ENCODE measurements at regions not wholly inside any gene's neighbourhood (a gene's known extent, or its start where the extent isn't known, plus 50 kb on each side); places are given as distances from the start of the nearest gene placed in this dataset.
"Not testable (repeated sequence)": the region's sequence is repeated elsewhere in the genome, so short reads cannot be mapped to it uniquely, and the experiment has no call there.

DNA sequence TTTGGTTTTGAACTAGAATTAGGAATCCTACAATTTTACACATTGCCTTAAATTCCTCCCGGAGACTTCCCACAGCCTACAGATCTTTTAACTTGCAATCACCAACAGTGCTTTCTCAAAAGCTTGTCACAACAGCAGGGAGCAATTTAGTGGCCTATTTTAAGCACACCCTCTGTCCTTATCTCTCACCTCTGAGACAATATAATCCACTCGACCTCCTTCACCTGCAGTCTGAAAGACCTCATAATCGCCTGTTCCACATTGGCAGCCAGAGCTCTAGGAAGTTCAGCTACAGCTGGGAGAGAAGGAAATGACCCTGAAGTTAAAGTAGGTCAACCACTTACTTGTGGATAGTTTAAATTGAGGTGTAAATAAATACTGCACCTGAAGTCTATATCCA, 249.7 kb upstream of the DLGAP1 start:
- DNase-seq (ENCODE audit: low spot score): no peak
- WGBS: 29% methylated on average over 3 of the region's 3 CpGs
- Histone ChIP-seq H3K4me1 (ENCODE audit: control insufficient read depth in 4 of 4, insufficient read depth in 4 of 4, low read length in 3 of 4) (no peaks in the 10 kb centered on the region), H3K27ac (ENCODE audit: low read depth in 1 of 2, low read length in 2 of 2) (no peak overlapping the region), H3K4me3 (ENCODE audit: low read depth in 1 of 3, low read length in 3 of 3) (no peak overlapping the region), H3K9me3 (ENCODE audit: control insufficient read depth in 4 of 4, low read length in 3 of 4) (no peaks in the 10 kb centered on the region), H3K9ac (ENCODE audit: low read depth in 1 of 2, low read length in 2 of 2) (no peak overlapping the region), H3K36me3 (ENCODE audit: control insufficient read depth in 4 of 4, insufficient read depth in 3 of 4, low read depth in 1 of 4, low read length in 3 of 4) (no peaks in the 10 kb centered on the region), H3K27me3 (ENCODE audit: control insufficient read depth in 4 of 4, insufficient read depth in 4 of 4, low read length in 3 of 4) (no peaks in the 10 kb centered on the region)
- TF ChIP-seq, protein P1, sequence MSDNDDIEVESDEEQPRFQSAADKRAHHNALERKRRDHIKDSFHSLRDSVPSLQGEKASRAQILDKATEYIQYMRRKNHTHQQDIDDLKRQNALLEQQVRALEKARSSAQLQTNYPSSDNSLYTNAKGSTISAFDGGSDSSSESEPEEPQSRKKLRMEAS (IDR thresholded peaks at IDR 0.05): no peak
- no peak for TF ChIP-seq JUND (IDR thresholded peaks at IDR 0.05)
- TF ChIP-seq FOXA2 (IDR thresholded peaks at IDR 0.05): no peak
- TF ChIP-seq, protein P2, sequence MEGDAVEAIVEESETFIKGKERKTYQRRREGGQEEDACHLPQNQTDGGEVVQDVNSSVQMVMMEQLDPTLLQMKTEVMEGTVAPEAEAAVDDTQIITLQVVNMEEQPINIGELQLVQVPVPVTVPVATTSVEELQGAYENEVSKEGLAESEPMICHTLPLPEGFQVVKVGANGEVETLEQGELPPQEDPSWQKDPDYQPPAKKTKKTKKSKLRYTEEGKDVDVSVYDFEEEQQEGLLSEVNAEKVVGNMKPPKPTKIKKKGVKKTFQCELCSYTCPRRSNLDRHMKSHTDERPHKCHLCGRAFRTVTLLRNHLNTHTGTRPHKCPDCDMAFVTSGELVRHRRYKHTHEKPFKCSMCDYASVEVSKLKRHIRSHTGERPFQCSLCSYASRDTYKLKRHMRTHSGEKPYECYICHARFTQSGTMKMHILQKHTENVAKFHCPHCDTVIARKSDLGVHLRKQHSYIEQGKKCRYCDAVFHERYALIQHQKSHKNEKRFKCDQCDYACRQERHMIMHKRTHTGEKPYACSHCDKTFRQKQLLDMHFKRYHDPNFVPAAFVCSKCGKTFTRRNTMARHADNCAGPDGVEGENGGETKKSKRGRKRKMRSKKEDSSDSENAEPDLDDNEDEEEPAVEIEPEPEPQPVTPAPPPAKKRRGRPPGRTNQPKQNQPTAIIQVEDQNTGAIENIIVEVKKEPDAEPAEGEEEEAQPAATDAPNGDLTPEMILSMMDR (IDR thresholded peaks at IDR 0.05; ENCODE audit: low read depth, low read length, missing input control): no peak
- no peak for TF ChIP-seq TAF1 (conservative IDR thresholded peaks at IDR 0.05)
- no peak for TF ChIP-seq EGR1 (IDR thresholded peaks at IDR 0.05; ENCODE audit: low read depth in 2 of 2)
- TF ChIP-seq GABPA (IDR thresholded peaks at IDR 0.05 in 1 of 2, conservative IDR thresholded peaks at IDR 0.05 in 1 of 2): no peak
- TF ChIP-seq, protein P3, sequence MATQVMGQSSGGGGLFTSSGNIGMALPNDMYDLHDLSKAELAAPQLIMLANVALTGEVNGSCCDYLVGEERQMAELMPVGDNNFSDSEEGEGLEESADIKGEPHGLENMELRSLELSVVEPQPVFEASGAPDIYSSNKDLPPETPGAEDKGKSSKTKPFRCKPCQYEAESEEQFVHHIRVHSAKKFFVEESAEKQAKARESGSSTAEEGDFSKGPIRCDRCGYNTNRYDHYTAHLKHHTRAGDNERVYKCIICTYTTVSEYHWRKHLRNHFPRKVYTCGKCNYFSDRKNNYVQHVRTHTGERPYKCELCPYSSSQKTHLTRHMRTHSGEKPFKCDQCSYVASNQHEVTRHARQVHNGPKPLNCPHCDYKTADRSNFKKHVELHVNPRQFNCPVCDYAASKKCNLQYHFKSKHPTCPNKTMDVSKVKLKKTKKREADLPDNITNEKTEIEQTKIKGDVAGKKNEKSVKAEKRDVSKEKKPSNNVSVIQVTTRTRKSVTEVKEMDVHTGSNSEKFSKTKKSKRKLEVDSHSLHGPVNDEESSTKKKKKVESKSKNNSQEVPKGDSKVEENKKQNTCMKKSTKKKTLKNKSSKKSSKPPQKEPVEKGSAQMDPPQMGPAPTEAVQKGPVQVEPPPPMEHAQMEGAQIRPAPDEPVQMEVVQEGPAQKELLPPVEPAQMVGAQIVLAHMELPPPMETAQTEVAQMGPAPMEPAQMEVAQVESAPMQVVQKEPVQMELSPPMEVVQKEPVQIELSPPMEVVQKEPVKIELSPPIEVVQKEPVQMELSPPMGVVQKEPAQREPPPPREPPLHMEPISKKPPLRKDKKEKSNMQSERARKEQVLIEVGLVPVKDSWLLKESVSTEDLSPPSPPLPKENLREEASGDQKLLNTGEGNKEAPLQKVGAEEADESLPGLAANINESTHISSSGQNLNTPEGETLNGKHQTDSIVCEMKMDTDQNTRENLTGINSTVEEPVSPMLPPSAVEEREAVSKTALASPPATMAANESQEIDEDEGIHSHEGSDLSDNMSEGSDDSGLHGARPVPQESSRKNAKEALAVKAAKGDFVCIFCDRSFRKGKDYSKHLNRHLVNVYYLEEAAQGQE (IDR thresholded peaks at IDR 0.05): no peak
- no peak for TF ChIP-seq NR2F2 (IDR thresholded peaks at IDR 0.05)
- TF ChIP-seq, protein P4, sequence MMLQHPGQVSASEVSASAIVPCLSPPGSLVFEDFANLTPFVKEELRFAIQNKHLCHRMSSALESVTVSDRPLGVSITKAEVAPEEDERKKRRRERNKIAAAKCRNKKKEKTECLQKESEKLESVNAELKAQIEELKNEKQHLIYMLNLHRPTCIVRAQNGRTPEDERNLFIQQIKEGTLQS (IDR thresholded peaks at IDR 0.05): no peak
- TF ChIP-seq SP1 (IDR thresholded peaks at IDR 0.05): no peak
- TF ChIP-seq HNF4A (conservative IDR thresholded peaks at IDR 0.05): no peak

DNA sequence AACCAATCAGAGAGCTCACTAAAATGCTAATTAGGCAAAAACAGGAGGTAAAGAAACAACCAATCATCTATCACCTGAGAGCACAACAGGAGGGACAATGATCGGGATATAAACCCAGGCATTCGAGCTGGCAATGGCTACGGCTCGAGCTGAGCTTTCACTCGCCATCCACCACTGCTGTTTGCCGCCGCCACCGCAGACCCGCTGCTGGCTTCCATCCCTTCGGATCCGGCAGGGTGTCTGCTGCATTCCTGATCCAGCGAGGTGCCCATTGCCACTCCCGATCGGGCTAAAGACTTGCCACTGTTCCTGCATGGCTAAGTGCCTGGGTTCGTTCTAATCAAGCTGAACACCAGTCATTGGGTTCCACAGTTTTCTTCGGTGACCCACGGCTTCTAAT, 236.7 kb upstream of the DLGAP1 start:
- no peak for DNase-seq (ENCODE audit: low spot score)
- no peaks in the 10 kb centered on the region for H3K36me3 ChIP-seq (ENCODE audit: control insufficient read depth in 4 of 4, insufficient read depth in 3 of 4, low read depth in 1 of 4, low read length in 3 of 4)
- H3K27me3 ChIP-seq (ENCODE audit: control insufficient read depth in 4 of 4, insufficient read depth in 4 of 4, low read length in 3 of 4): no peaks in the 10 kb centered on the region
- TF ChIP-seq GABPA (IDR thresholded peaks at IDR 0.05 in 1 of 2, conservative IDR thresholded peaks at IDR 0.05 in 1 of 2) (no peak), SP1 (IDR thresholded peaks at IDR 0.05) (no peak), FOXA1 (IDR thresholded peaks at IDR 0.05) (no peak), RAD21 (IDR thresholded peaks at IDR 0.05) (no peak)
- TF ChIP-seq, protein P4 (IDR thresholded peaks at IDR 0.05): no peak
- TF ChIP-seq, protein P3 (IDR thresholded peaks at IDR 0.05): no peak
- H3K9ac ChIP-seq (ENCODE audit: low read depth in 1 of 2, low read length in 2 of 2): no peak overlapping the region
- no peaks in the 10 kb centered on the region for H3K4me1 ChIP-seq (ENCODE audit: control insufficient read depth in 4 of 4, insufficient read depth in 4 of 4, low read length in 3 of 4)
- no peak overlapping the region for H3K27ac ChIP-seq (ENCODE audit: low read depth in 1 of 2, low read length in 2 of 2)
- H3K4me3 ChIP-seq (ENCODE audit: low read depth in 1 of 3, low read length in 3 of 3): no peak overlapping the region
- 88% methylated on average over 17 of the region's 17 CpGs for WGBS
- H3K9me3 ChIP-seq (ENCODE audit: control insufficient read depth in 4 of 4, low read length in 3 of 4): peaks cover 0 to 8% (median under 1%) of the 10 kb centered on the region in 4 donors

DNA sequence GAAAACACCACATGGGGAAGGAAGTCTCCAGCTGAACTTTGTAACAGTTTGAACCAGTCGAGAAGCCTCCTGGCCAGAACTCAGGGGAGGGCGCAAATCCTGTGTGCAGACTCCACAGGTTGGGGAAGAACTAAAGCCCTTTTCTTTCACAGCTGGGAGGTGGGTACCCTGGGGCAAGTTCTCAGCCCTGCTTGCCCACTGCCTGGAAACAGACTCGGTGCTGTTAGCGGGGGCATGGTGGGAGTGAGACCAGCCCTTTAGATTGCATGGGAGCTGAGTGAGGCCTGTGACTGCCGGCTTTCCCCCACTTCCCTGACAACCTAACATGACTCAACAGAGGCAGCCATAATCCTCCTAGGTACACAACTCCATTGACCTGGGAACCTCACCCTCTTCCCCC, 223.6 kb upstream of the DLGAP1 start:
- not testable (repeated sequence) for H3K36me3 ChIP-seq (ENCODE audit: control insufficient read depth in 4 of 4, insufficient read depth in 3 of 4, low read depth in 1 of 4, low read length in 3 of 4); H3K9ac ChIP-seq (ENCODE audit: low read depth in 1 of 2, low read length in 2 of 2); H3K9me3 ChIP-seq (ENCODE audit: control insufficient read depth in 4 of 4, low read length in 3 of 4); H3K4me3 ChIP-seq (ENCODE audit: low read depth in 1 of 3, low read length in 3 of 3); H3K4me1 ChIP-seq (ENCODE audit: control insufficient read depth in 4 of 4, insufficient read depth in 4 of 4, low read length in 3 of 4); DNase-seq (ENCODE audit: low spot score); H3K27ac ChIP-seq (ENCODE audit: low read depth in 1 of 2, low read length in 2 of 2); H3K27me3 ChIP-seq (ENCODE audit: control insufficient read depth in 4 of 4, insufficient read depth in 4 of 4, low read length in 3 of 4)
- WGBS: 84% methylated on average over 5 of the region's 5 CpGs

Measured in liver (tissue), 8 donors.